Upper lobe of left lung (tissue), 6 donors: ENCODE measurements at regions not wholly inside any gene's neighbourhood (a gene's known extent, or its start where the extent isn't known, plus 50 kb on each side); places are given as distances from the start of the nearest gene placed in this dataset.

ENCODE experiments used
- ATAC-seq, 2 donors: fragments of 200-7000 bp; cut with Tn5 transposase; one replicate each; pipeline ENCODE4 v1.9.1; 2022; ENCODE audit warnings: mild to moderate bottlenecking in 2 of 2, moderate library complexity in 2 of 2; ENCODE audit not compliant: low FRiP score in 2 of 2
- DNase-seq, 2 donors: peaks; one replicate each; pipeline ENCODE4 v3.0.0-alpha.2; 2019 to 2020
- H3K27ac ChIP-seq, 4 donors: fragments of 200-600 bp; sonication (generic); one replicate each; pipeline ENCODE4 v1.5.1; 2016 to 2019
- H3K27me3 ChIP-seq, 4 donors: fragments of 200-600 bp; sonication (generic); one replicate each; pipeline ENCODE4 v1.5.1; 2017 to 2019
- H3K36me3 ChIP-seq, 4 donors: fragments of 200-600 bp; sonication (generic); one replicate each; pipeline ENCODE4 v1.5.1; 2016 to 2019
- H3K4me1 ChIP-seq, 4 donors: fragments of 200-600 bp; sonication (generic); one replicate each; pipeline ENCODE4 v1.5.1; 2018 to 2019
- H3K4me3 ChIP-seq, 4 donors: fragments of 200-600 bp; sonication (generic); one replicate each; pipeline ENCODE4 v1.5.1; 2017 to 2019; ENCODE audit warnings: mild to moderate bottlenecking in 2 of 4, moderate library complexity in 1 of 4
- H3K9me3 ChIP-seq, 4 donors: fragments of 200-600 bp; sonication (generic); one replicate each; pipeline ENCODE4 v1.5.1; 2018 to 2019
- EP300 ChIP-seq, 4 donors: sonication (generic); formaldehyde crosslinking; IDR thresholded peaks; one replicate each; pipeline ENCODE4 v1.5.1; 2017; ENCODE audit warnings: antibody characterized with exemption in 4 of 4, control low read depth in 2 of 4
- POLR2A ChIP-seq, 4 donors: fragments of 450-650 bp; IDR thresholded peaks; one replicate each; pipeline ENCODE4 v1.5.1; 2016 to 2017; ENCODE audit warnings: antibody characterized with exemption in 4 of 4, mild to moderate bottlenecking in 2 of 4
- POLR2AphosphoS5 ChIP-seq, 2 donors: sonication (generic); formaldehyde crosslinking; IDR thresholded peaks; one replicate each; pipeline ENCODE4 v1.5.1; 2017; ENCODE audit warnings: antibody characterized with exemption in 2 of 2
- WGBS, 2 donors: methylation state at CpG; one replicate each; pipeline ENCODE4 v1.1.5; 2017 to 2018; 5-methylcytosine and 5-hydroxymethylcytosine counted together
- TF ChIP-seq, protein P1 (sequence below), 6 experiments: fragments of 450-650 bp in 4 of 6; fragments of 200-600 bp in 2 of 6; sonication (generic) in 2 of 6; IDR thresholded peaks; one replicate each; pipeline ENCODE4 v1.5.1; 2016 to 2019; ENCODE audit warnings: antibody characterized with exemption in 6 of 6
- donor health status: DM: no; HTN: no; CAD: no; lungs with moderate emphysema.
- donor health status: DM: no; HTN: yes; CAD: no; lungs with severe emphysema.

DNA sequence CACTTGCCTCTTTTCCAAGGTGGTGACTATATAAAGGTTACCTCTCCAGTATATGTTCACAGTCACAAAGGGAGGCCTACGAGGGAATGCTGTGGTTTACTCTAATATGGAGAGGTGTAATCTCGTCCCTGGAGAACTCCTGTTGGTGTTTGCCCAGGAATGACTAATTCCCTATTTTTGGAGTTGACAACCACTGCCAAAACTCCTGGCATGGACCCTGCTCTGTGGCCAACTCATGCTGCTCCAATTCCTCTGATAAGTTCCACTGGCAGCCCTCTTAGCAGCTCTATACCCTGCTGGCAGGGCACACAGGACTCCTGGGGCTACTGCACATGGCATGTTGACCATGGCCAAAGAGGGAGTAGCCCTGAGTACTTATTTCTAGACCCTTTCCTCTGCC is 418.7 kb upstream of the ANO5 start:
- no peaks in the 10 kb centered on the region for H3K36me3 ChIP-seq
- 55 to 74% methylated on average over 2 of the region's 2 CpGs for WGBS, 2 donors
- no peak for TF ChIP-seq POLR2AphosphoS5 (IDR thresholded peaks at IDR 0.05)
- TF ChIP-seq EP300 (IDR thresholded peaks at IDR 0.05): no peak
- TF ChIP-seq, protein P1, sequence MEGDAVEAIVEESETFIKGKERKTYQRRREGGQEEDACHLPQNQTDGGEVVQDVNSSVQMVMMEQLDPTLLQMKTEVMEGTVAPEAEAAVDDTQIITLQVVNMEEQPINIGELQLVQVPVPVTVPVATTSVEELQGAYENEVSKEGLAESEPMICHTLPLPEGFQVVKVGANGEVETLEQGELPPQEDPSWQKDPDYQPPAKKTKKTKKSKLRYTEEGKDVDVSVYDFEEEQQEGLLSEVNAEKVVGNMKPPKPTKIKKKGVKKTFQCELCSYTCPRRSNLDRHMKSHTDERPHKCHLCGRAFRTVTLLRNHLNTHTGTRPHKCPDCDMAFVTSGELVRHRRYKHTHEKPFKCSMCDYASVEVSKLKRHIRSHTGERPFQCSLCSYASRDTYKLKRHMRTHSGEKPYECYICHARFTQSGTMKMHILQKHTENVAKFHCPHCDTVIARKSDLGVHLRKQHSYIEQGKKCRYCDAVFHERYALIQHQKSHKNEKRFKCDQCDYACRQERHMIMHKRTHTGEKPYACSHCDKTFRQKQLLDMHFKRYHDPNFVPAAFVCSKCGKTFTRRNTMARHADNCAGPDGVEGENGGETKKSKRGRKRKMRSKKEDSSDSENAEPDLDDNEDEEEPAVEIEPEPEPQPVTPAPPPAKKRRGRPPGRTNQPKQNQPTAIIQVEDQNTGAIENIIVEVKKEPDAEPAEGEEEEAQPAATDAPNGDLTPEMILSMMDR (IDR thresholded peaks at IDR 0.05): no peak
- TF ChIP-seq POLR2A (IDR thresholded peaks at IDR 0.05): no peak
- H3K27ac ChIP-seq: no peak overlapping the region
- no peaks in the 10 kb centered on the region for H3K27me3 ChIP-seq
- H3K4me1 ChIP-seq: no peaks in the 10 kb centered on the region
- H3K9me3 ChIP-seq: no peaks in the 10 kb centered on the region
- ATAC-seq (no peak), DNase-seq (no peak)
- no peak overlapping the region for H3K4me3 ChIP-seq

DNA sequence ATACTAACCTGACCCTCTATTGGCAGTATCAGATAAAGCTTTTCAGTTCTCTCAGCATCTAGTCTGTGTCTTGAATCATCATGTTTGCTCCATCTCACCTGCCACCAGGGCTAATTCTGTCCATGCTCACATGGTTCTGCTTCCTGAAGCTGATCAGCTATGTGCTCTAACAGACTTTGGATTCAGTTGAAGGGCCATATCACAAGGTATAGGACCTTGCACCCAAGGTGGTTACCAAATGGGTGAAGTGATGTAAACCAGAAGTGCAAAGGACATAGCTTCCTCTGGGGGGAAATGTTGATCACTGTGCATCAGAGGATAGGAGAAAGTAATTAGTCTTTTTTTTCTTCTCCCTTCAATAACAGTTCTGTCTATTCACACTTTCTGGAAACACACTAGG is 417.0 kb upstream of the ANO5 start:
- no peak for TF ChIP-seq POLR2A (IDR thresholded peaks at IDR 0.05)
- no peak for TF ChIP-seq POLR2AphosphoS5 (IDR thresholded peaks at IDR 0.05)
- TF ChIP-seq, protein P1 (IDR thresholded peaks at IDR 0.05): no peak
- no peak for TF ChIP-seq EP300 (IDR thresholded peaks at IDR 0.05)
- DNase-seq (no peak), ATAC-seq (no peak)
- no peaks in the 10 kb centered on the region for H3K27me3 ChIP-seq
- H3K9me3 ChIP-seq: no peaks in the 10 kb centered on the region
- H3K4me1 ChIP-seq: no peaks in the 10 kb centered on the region
- no peak overlapping the region for H3K4me3 ChIP-seq
- no peaks in the 10 kb centered on the region for H3K36me3 ChIP-seq
- no peak overlapping the region for H3K27ac ChIP-seq

- H3K4me3 ChIP-seq: no peak overlapping the region
- H3K36me3 ChIP-seq: no peaks in the 10 kb centered on the region
- ATAC-seq: no peak
- TF ChIP-seq POLR2AphosphoS5 (IDR thresholded peaks at IDR 0.05) (no peak), EP300 (IDR thresholded peaks at IDR 0.05) (no peak), POLR2A (IDR thresholded peaks at IDR 0.05) (no peak)
- TF ChIP-seq, protein P1 (IDR thresholded peaks at IDR 0.05): no peak
- no peaks in the 10 kb centered on the region for H3K4me1 ChIP-seq
- no peak for DNase-seq
- H3K27ac ChIP-seq: no peak overlapping the region
- no peaks in the 10 kb centered on the region for H3K27me3 ChIP-seq
- WGBS, 2 donors: 74 to 75% methylated on average over 4 of the region's 4 CpGs
- no peaks in the 10 kb centered on the region for H3K9me3 ChIP-seq
Measured at GRCh38 chr11:21783954-21784353, 408.9 kb upstream of the ANO5 start.

DNA sequence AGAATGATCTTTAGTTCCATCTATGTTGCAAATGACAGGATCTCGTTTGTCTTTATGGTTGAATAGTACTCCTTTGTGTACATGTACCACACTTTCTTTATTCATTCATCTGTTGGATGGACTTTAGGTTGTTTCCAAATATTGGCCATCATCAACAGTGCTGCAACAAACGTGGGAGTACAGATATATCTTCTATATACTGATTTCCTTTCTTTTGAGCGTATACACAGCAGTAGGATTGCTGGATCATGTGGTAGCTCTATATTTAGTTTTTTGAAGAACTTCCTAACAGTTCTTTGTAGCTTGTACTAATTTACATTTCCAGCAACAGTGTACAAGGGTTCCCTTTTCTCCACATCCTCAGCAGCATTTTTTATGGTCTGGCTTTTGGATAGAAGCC is 407.5 kb upstream of the ANO5 start:
- ATAC-seq (no peak), DNase-seq (no peak)
- 57 to 63% methylated on average over 3 of the region's 3 CpGs for WGBS, 2 donors
- TF ChIP-seq POLR2A (IDR thresholded peaks at IDR 0.05) (no peak), POLR2AphosphoS5 (IDR thresholded peaks at IDR 0.05) (no peak), EP300 (IDR thresholded peaks at IDR 0.05) (no peak)
- TF ChIP-seq, protein P1 (IDR thresholded peaks at IDR 0.05): no peak
- no peaks in the 10 kb centered on the region for H3K27me3 ChIP-seq
- H3K4me1 ChIP-seq: no peaks in the 10 kb centered on the region
- H3K9me3 ChIP-seq: no peaks in the 10 kb centered on the region
- no peak overlapping the region for H3K4me3 ChIP-seq
- no peak overlapping the region for H3K27ac ChIP-seq
- no peaks in the 10 kb centered on the region for H3K36me3 ChIP-seq

GRCh38 chr11:21794306-21794705 is 398.6 kb upstream of the ANO5 start:
- Histone ChIP-seq H3K4me3 (no peak overlapping the region), H3K36me3 (no peaks in the 10 kb centered on the region), H3K27ac (no peak overlapping the region), H3K9me3 (no peaks in the 10 kb centered on the region), H3K27me3 (no peaks in the 10 kb centered on the region), H3K4me1 (no peaks in the 10 kb centered on the region)
- 86 to 100% methylated on average over 2 of the region's 2 CpGs for WGBS, 2 donors
- no peak for TF ChIP-seq POLR2AphosphoS5 (IDR thresholded peaks at IDR 0.05)
- no peak for TF ChIP-seq EP300 (IDR thresholded peaks at IDR 0.05)
- TF ChIP-seq POLR2A (IDR thresholded peaks at IDR 0.05): no peak
- TF ChIP-seq, protein P1 (IDR thresholded peaks at IDR 0.05): no peak
- DNase-seq: no peak
- ATAC-seq: no peak
